ENCODE measurements at regions not wholly inside any gene's neighbourhood (a gene's known extent, or its start where the extent isn't known, plus 50 kb on each side); places are given as distances from the start of the nearest gene placed in this dataset.

DNA sequence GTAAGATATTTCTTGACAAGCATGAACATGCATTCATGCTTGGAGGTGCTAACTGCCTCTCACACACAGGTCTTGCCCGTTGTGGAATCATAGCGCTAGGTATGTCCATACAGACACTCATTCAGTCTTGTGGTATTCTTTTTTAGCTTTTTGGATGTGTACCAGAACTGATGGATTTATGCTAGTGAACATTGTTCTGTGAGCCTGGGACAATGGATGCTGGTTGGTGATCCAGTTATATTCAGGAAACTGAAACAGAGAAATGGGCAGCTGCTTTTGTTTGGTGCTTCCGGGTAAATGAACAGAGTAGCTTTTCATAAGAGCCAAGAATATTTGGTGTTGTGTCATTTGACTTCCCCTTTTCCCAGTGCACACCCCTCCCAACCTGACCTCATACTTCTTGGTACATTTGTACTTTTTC, 78.9 kb upstream of the SLC4A4 start:
- TF ChIP-seq MAFK (IDR thresholded peaks at IDR 0.05; ENCODE audit: low read depth, low read length) (no peak), SAP30 (IDR thresholded peaks at IDR 0.05; ENCODE audit: insufficient read depth, insufficient replicate concordance, low read length) (no peak), SP1 (IDR thresholded peaks at IDR 0.05; ENCODE audit: low read depth, low read length) (no peak)
- ChIA-PET CTCF (ENCODE audit: partially characterized antibody) (interaction anchor here (0.8 to 3.9 kb wide), 7 partner anchors 9 to 294 kb away, joined by 3 to 23 read pairs (median 3); no protein-coding TSS in a partner anchor), POLR2A (ENCODE audit: partially characterized antibody) (no interaction called here)
- Histone ChIP-seq H4K20me1 (replicated peaks in 1 of 2; ENCODE audit: control insufficient read depth in 1 of 2, insufficient read depth in 2 of 2, low read length in 2 of 2) (no peaks in the 10 kb centered on the region), H3K14ac (ENCODE audit: insufficient read length) (no peak overlapping the region), H3K79me1 (ENCODE audit: low read depth, low read length) (no peaks in the 10 kb centered on the region; the same call in 1 of the 2 replicates), H3K4ac (replicated peaks; ENCODE audit: insufficient read length, low read depth, low read length) (no peak overlapping the region), H4K91ac (replicated peaks; ENCODE audit: insufficient read length, low read length) (no peak overlapping the region), H3K36me3 (ENCODE audit: control insufficient read depth in 2 of 4, insufficient read depth in 4 of 4, low read length in 3 of 4) (no peaks in the 10 kb centered on the region), H3K56ac (replicated peaks; ENCODE audit: insufficient read length, low read depth, low read length) (no peak overlapping the region), H4K5ac (ENCODE audit: insufficient read length, low read depth, low read length) (no peak overlapping the region), H2BK120ac (replicated peaks; ENCODE audit: low read depth, low read length) (no peak overlapping the region), H3K9ac (replicated peaks in 1 of 4; ENCODE audit: extremely low read depth in 1 of 4, low read depth in 3 of 4, low read length in 3 of 4) (no peak overlapping the region), H3K9me3 (ENCODE audit: insufficient read depth in 2 of 2, low read depth in 1 of 2, low read length in 1 of 2) (no peaks in the 10 kb centered on the region), H2AK5ac (ENCODE audit: low read depth, low read length) (no peak overlapping the region), H2BK15ac (ENCODE audit: low read length) (no peak overlapping the region), H2BK20ac (ENCODE audit: low read length) (no peak overlapping the region), H3K23me2 (ENCODE audit: low read depth, low read length) (no peaks in the 10 kb centered on the region), H3K4me1 (replicated peaks in 1 of 4; ENCODE audit: control insufficient read depth in 3 of 4, insufficient read depth in 4 of 4, low read length in 3 of 4) (peaks cover 0 to 5% (median 0%) of the 10 kb centered on the region in 4 experiments; a peak in 1 of 7 replicates), H3K18ac (ENCODE audit: extremely low read depth, low read length) (no peak overlapping the region), H3K27me3 (replicated peaks in 1 of 4; ENCODE audit: control insufficient read depth in 3 of 4, extremely low read depth in 1 of 4, insufficient read depth in 3 of 4, low read length in 3 of 4) (no peaks in the 10 kb centered on the region), H3K4me2 (ENCODE audit: insufficient read depth in 1 of 2, low read depth in 2 of 2, low read length in 2 of 2) (no peak overlapping the region), H3K79me2 (ENCODE audit: control insufficient read depth in 1 of 2, insufficient read depth in 2 of 2, low read length in 2 of 2) (no peaks in the 10 kb centered on the region), H4K8ac (ENCODE audit: extremely low read depth, insufficient read depth, low read length) (no peak overlapping the region), H2AFZ (ENCODE audit: low read length) (no peak overlapping the region), H3K27ac (ENCODE audit: low read depth, low read length) (no peak overlapping the region), H3K23ac (ENCODE audit: insufficient read length) (no peak overlapping the region), H2BK5ac (ENCODE audit: low read depth, low read length) (no peak overlapping the region), H3K4me3 (ENCODE audit: extremely low read depth in 1 of 4, insufficient read depth in 2 of 4, low read depth in 3 of 4, low read length in 4 of 4) (no peak overlapping the region), H2BK12ac (ENCODE audit: low read depth, low read length) (no peak overlapping the region)
- WGBS, 2 experiments (ENCODE audit: extremely low coverage in 1 of 2, insufficient coverage in 1 of 2, insufficient read length in 1 of 2, insufficient replicate concordance in 2 of 2, low coverage in 1 of 2, low lambda C conversion rate in 2 of 2, missing lambda C conversion rate in 1 of 2) = 90% methylated on average over 3 of the region's 3 CpGs; no CpG with 5 or more reads in 1 of the 2 experiments
- no peak for FAIRE-seq
- DNase-seq (ENCODE audit: low read depth in 1 of 2, low spot score in 2 of 2) = no peak
